Naive thymus-derived CD8-positive, alpha-beta T cell (primary cell): ENCODE measurements at regions not wholly inside any gene's neighbourhood (a gene's known extent, or its start where the extent isn't known, plus 50 kb on each side); places are given as distances from the start of the nearest gene placed in this dataset.
A peak's percentile ranks its signal among the peaks of the same experiment; 100 is the strongest.

Experiments
- ATAC-seq, 2 donors: fragments of 150-1000 bp; cut with Tn5 transposase in 1 of 2; sonication (Bioruptor Pico), chemical (Tn5 transposase) in 1 of 2; 1 replicate in 1 of 2; 2 replicates in 1 of 2; pipeline ENCODE4 v1.10.0; 2021; ENCODE audit warnings: mild to moderate bottlenecking in 2 of 2, moderate library complexity in 2 of 2
- POLR2A ChIA-PET: fragments of 350-600 bp; sonication (Branson Sonifier 250); formaldehyde crosslinking; loops from one replicate; lab custom pipeline; 2021; ENCODE audit warnings: antibody characterized with exemption; lab: Charles Lee
- DNase-seq, 10 donors: peaks; one replicate each; pipeline versions ENCODE4 v3.0.0 to v3.0.0-alpha.2; 2020 to 2022
- H3K27ac Mint-ChIP-seq, 10 donors: one replicate each; pipeline ENCODE4 v1.8.0; 2020 to 2022; ENCODE audit warnings: mild to moderate bottlenecking in 10 of 10, mixed read lengths in 10 of 10, moderate library complexity in 4 of 10, inconsistent platforms in 1 of 10
- H3K27me3 Mint-ChIP-seq, 5 donors: one replicate each; pipeline ENCODE4 v1.8.0; 2021 to 2022; ENCODE audit warnings: mixed read lengths in 5 of 5
- H3K36me3 Mint-ChIP-seq, 3 donors: one replicate each; pipeline ENCODE4 v1.8.0; 2020 to 2022; ENCODE audit warnings: mixed read lengths in 3 of 3, mild to moderate bottlenecking in 2 of 3, inconsistent platforms in 1 of 3
- H3K4me1 Mint-ChIP-seq, 4 donors: one replicate each; pipeline ENCODE4 v1.8.0; 2021 to 2022; ENCODE audit warnings: mixed read lengths in 4 of 4
- H3K4me3 Mint-ChIP-seq, 10 donors: one replicate each; pipeline ENCODE4 v1.8.0; 2020 to 2022; ENCODE audit warnings: mild to moderate bottlenecking in 10 of 10, mixed read lengths in 10 of 10, moderate library complexity in 6 of 10, inconsistent platforms in 1 of 10
- H3K9me3 Mint-ChIP-seq, 9 donors: one replicate each; pipeline ENCODE4 v1.8.0; 2020 to 2022; ENCODE audit warnings: mixed read lengths in 9 of 9, mild to moderate bottlenecking in 3 of 9, inconsistent platforms in 1 of 9, moderate library complexity in 1 of 9

DNA sequence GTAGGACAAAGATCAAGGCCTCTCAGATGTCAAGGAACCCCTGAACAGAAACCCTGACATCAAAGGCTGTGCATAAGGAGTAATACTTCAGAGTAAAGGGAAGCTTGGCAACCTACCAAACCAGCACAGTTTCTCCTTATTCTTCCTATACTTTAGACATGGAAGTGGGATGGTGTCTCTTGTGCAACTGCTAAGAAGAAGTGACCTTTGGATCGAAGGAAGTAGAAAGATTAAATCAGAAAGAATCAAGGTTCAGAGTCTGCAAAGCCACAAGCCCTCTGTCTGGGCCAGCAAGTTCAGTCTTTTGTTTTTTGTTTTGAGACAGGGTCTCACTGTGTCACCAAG is 66.2 kb upstream of the SLC39A10 start:
- peaks cover 0 to 7% (median 0%) of the 10 kb centered on the region in 9 donors for H3K9me3 Mint-ChIP-seq
- H3K27me3 Mint-ChIP-seq = no peaks in the 10 kb centered on the region
- ATAC-seq (no peak), DNase-seq (no peak)
- H3K4me1 Mint-ChIP-seq = peaks cover 9 to 31% (median 19%) of the 10 kb centered on the region in 4 donors
- H3K36me3 Mint-ChIP-seq = no peaks in the 10 kb centered on the region
- POLR2A ChIA-PET = interaction anchor here (1.2 kb wide), 1 partner anchor 67 kb away, joined by 3 read pairs; no protein-coding TSS in a partner anchor
- no peak overlapping the region for H3K4me3 Mint-ChIP-seq
- H3K27ac Mint-ChIP-seq = peak overlapping the region in 1 of 10 donors; percentile 55

DNA sequence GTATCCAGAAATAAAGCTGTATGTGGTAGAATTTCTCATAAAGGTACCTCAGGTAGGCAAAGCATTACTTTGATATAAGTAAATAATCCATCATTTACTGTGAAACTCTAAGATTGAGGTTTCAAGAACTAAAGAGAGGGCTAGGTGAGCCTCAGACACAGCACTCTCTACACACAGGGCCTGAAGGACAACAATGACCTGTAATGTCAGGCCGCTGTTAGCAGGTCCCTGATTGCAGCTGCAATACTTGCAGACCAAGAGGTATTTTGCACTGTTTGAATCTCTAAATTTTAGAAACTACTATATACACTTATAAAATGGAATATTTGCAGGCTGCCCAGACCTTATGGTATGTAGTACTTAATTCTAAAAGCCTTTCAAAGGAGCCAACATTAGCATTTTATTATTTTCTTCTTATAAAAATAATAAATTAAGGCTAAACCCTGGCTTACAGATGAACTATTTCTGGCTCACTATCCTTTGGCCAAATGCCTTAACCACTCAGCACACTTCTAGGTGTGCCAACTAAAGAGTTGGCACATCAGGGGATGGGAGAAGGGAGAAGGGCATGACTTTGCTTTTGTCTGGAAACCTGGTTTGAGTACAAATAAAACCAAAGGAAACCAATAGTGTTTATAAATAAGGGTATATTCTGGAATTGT is 66.7 kb upstream of the SLC39A10 start:
- peaks cover 7 to 26% (median 18%) of the 10 kb centered on the region in 4 donors for H3K4me1 Mint-ChIP-seq
- ATAC-seq (no peak), DNase-seq (no peak)
- POLR2A ChIA-PET = interaction anchor here (0.5 to 1.2 kb wide), 2 partner anchors 68 to 93 kb away, joined by 3 to 4 read pairs; no protein-coding TSS in a partner anchor
- H3K27me3 Mint-ChIP-seq = no peaks in the 10 kb centered on the region
- peak overlapping the region in 2 of 10 donors; percentile 6 to 55 for H3K27ac Mint-ChIP-seq
- no peaks in the 10 kb centered on the region for H3K36me3 Mint-ChIP-seq
- peaks cover 0 to 2% (median 0%) of the 10 kb centered on the region in 9 donors for H3K9me3 Mint-ChIP-seq
- peak overlapping the region in 1 of 10 donors; percentile 5 for H3K4me3 Mint-ChIP-seq

DNA sequence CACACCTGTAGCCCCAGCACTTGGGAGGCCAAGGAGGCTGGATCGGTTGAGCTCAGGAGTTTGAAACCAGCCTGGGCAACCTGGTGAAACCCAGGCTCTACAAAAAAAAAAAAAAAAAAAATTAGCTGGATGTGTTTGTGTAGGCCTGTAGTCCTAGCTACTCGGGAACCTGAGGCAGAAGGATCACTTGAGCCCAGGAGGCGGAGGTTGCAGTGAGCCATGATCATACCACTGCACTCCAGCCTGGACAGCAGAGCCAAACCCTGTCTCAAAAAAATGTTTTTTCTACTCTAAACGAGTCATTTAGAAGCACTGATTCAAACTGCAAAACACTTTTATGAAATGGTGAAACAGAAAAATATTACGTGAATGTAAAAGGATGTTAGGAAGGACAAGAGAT is 69.1 kb upstream of the SLC39A10 start:
- DNase-seq (no peak), ATAC-seq (no peak)
- no peaks in the 10 kb centered on the region for H3K36me3 Mint-ChIP-seq
- peaks cover 5 to 14% (median 11%) of the 10 kb centered on the region in 4 donors for H3K4me1 Mint-ChIP-seq
- H3K4me3 Mint-ChIP-seq = no peak overlapping the region
- POLR2A ChIA-PET = interaction anchor here (0.6 to 1.2 kb wide), 2 partner anchors 69 to 84 kb away, joined by 3 to 4 read pairs; partner anchors contain the start of gene SLC39A10
- peaks cover 0 to 1% (median 0%) of the 10 kb centered on the region in 9 donors for H3K9me3 Mint-ChIP-seq
- peak overlapping the region in 1 of 10 donors; percentile 65 for H3K27ac Mint-ChIP-seq
- no peaks in the 10 kb centered on the region for H3K27me3 Mint-ChIP-seq

DNA sequence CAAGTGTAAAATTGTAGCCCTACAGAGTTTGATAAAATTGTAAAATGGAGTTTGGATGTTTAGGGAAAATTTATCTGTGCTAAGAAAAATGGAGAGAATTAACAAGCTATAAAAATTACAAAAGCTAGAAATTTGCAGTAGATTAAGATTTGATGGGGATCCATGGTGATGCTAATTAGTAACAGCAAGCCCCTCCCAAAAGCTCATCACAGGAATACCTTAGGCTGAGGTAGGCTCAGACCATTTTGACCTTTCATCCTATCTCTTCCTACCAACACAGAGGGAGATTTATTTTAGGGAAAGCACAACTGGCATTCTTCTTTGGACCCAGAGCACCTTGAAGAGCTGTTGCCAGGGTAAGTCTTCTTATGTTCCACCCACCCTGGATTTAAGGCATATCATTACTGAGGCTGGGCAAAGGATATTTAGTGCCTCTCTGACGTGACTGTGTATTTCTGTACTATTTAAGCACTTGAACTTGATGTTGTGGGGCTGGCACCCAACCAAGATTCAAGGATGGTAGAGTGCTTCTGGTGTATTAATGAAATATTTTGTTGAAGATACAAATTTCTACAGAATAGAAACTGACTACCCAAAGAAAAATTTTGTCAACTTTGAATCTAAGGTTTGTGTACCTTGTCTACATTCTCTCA is 70.8 kb upstream of the SLC39A10 start:
- H3K4me3 Mint-ChIP-seq = no peak overlapping the region
- H3K27ac Mint-ChIP-seq = peak overlapping the region in 4 of 10 donors; percentile 9 to 38 (median 21)
- peaks cover 0 to 2% (median 0%) of the 10 kb centered on the region in 9 donors for H3K9me3 Mint-ChIP-seq
- POLR2A ChIA-PET = interaction anchor here (1.3 to 2.2 kb wide), 2 partner anchors 15 to 70 kb away, joined by 5 to 9 read pairs; partner anchors contain the start of gene SLC39A10
- peaks cover 9 to 15% (median 10%) of the 10 kb centered on the region in 4 donors for H3K4me1 Mint-ChIP-seq
- no peak for ATAC-seq
- H3K36me3 Mint-ChIP-seq = peaks cover 0 to 2% (median 0%) of the 10 kb centered on the region in 3 donors
- no peaks in the 10 kb centered on the region for H3K27me3 Mint-ChIP-seq
- DNase-seq = no peak

DNA sequence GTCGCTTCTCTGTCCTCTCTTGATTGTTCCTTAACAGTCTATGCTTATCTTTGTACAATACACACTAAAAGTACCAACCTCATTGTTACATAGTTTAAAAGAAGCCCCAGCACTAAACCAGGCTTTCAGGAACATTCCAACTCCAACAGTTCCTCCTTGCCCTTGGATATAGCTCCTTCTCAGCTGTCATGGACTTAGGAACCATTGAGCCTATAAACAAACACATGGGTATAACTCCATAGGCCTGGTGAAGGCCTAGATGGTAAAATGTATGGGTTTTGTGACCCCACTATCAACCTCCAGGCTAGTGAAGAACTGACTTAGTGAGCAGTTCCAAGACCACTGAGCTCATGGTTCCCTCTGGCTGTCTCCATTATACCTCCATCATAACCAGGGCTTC is 74.8 kb upstream of the SLC39A10 start:
- no peak for ATAC-seq
- Mint-ChIP-seq H3K27me3 (no peaks in the 10 kb centered on the region), H3K9me3 (peaks cover 0 to 3% (median 0%) of the 10 kb centered on the region in 9 donors), H3K4me1 (peaks cover 20 to 34% (median 33%) of the 10 kb centered on the region in 4 donors), H3K4me3 (no peak overlapping the region), H3K27ac (peak overlapping the region; percentile 22 to 90 (median 78)), H3K36me3 (peaks cover 0 to 7% (median 3%) of the 10 kb centered on the region in 3 donors)
- POLR2A ChIA-PET = interaction anchor here (0.6 to 10.4 kb wide), 3 partner anchors 25 to 76 kb away, joined by 3 to 128 read pairs (median 3); partner anchors contain the start of gene SLC39A10
- DNase-seq = no peak

DNA sequence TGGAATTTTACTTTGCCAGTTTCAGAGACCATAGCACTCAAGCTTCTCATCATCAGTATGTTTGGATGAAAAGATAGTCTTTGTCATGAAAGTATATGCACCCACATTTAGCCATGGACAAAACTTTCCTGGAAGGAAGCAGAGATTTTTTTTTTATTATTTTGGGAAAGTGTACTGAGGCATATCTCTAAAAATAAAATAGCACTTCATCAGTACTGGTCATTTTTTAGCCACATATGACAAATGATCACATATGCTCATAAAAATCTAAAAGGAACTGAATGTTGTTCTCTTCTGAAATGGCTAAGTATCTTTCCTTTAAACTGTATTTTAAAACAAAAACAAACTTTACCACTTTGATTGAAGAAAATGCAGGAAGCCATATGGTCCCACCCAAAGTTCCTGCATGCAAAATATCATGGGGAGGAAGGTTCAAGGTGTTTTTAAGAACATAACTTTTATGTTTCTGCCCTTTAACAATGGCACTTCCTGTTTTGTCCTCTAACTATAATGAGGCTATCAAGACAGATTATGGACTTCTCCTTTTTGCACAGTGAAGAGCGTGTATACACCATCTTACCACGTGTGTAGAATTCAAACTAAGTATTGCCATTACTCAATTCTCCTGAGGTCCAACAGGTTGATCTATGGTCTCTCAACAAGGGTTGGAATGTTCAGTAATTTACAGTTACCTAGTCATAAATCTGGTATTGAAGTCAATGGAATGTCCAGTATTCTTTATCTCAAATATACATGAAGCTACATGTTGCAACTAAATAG is 77.1 kb upstream of the SLC39A10 start:
- POLR2A ChIA-PET = interaction anchor here (0.6 to 10.4 kb wide), 5 partner anchors 19 to 79 kb away, joined by 3 to 128 read pairs (median 6); partner anchors contain the start of gene SLC39A10
- peak in 1 of 2 donors; percentile 63 for ATAC-seq
- Mint-ChIP-seq H3K27me3 (no peaks in the 10 kb centered on the region), H3K27ac (peak overlapping the region; percentile 24 to 96 (median 82)), H3K4me3 (peak overlapping the region; percentile 19 to 77 (median 60)), H3K4me1 (peaks cover 29 to 52% (median 50%) of the 10 kb centered on the region in 4 donors), H3K36me3 (peaks cover 0 to 7% (median 3%) of the 10 kb centered on the region in 3 donors), H3K9me3 (peaks cover 0 to 3% (median 0%) of the 10 kb centered on the region in 9 donors)
- DNase-seq = no peak

- peaks cover 0 to 9% (median 3%) of the 10 kb centered on the region in 3 donors for H3K36me3 Mint-ChIP-seq
- peak overlapping the region; percentile 47 to 94 (median 84) for H3K27ac Mint-ChIP-seq
- peaks cover 30 to 71% (median 67%) of the 10 kb centered on the region in 4 donors for H3K4me1 Mint-ChIP-seq
- POLR2A ChIA-PET = interaction anchor here (1.1 to 10.4 kb wide), 5 partner anchors 9 to 83 kb away, joined by 3 to 128 read pairs (median 14); partner anchors contain the start of gene SLC39A10
- peak overlapping the region; percentile 43 to 77 (median 64) for H3K4me3 Mint-ChIP-seq
- ATAC-seq (peak; percentile 72 to 73), DNase-seq (peak in 6 of 10 donors; percentile 3 to 36 (median 22))
- no peaks in the 10 kb centered on the region for H3K27me3 Mint-ChIP-seq
- H3K9me3 Mint-ChIP-seq = peaks cover 0 to 3% (median 0%) of the 10 kb centered on the region in 9 donors
These were observed 81.1 kb upstream of the SLC39A10 start for GRCh38 chr2:195575879-195576401.

- Mint-ChIP-seq H3K9me3 (peaks cover 0 to 2% (median 0%) of the 10 kb centered on the region in 9 donors), H3K4me1 (peaks cover 30 to 73% (median 66%) of the 10 kb centered on the region in 4 donors), H3K27ac (peak overlapping the region in 7 of 10 donors; percentile 2 to 85 (median 40)), H3K36me3 (peaks cover 0 to 6% (median 0%) of the 10 kb centered on the region in 3 donors), H3K4me3 (no peak overlapping the region), H3K27me3 (no peaks in the 10 kb centered on the region)
- no peak for ATAC-seq
- POLR2A ChIA-PET = interaction anchor here (1.7 to 10.4 kb wide), 4 partner anchors 10 to 83 kb away, joined by 4 to 128 read pairs (median 36); partner anchors contain the start of gene SLC39A10
- DNase-seq = no peak
These were observed 82.0 kb upstream of the SLC39A10 start for GRCh38 chr2:195575016-195575415.

- peak overlapping the region in 4 of 10 donors; percentile 8 to 85 (median 56) for H3K27ac Mint-ChIP-seq
- ATAC-seq = no peak
- no peak for DNase-seq
- no peaks in the 10 kb centered on the region for H3K27me3 Mint-ChIP-seq
- H3K4me3 Mint-ChIP-seq = peak overlapping the region in 1 of 10 donors; percentile 10
- H3K9me3 Mint-ChIP-seq = peaks cover 0 to 2% (median 0%) of the 10 kb centered on the region in 9 donors
- peaks cover 32 to 73% (median 66%) of the 10 kb centered on the region in 4 donors for H3K4me1 Mint-ChIP-seq
- peaks cover 0 to 4% (median 0%) of the 10 kb centered on the region in 3 donors for H3K36me3 Mint-ChIP-seq
- POLR2A ChIA-PET = interaction anchor here (0.5 to 10.4 kb wide), 5 partner anchors 9 to 84 kb away, joined by 3 to 128 read pairs (median 11); partner anchors contain the start of gene SLC39A10
These were observed 82.7 kb upstream of the SLC39A10 start for GRCh38 chr2:195574312-195574711.

DNA sequence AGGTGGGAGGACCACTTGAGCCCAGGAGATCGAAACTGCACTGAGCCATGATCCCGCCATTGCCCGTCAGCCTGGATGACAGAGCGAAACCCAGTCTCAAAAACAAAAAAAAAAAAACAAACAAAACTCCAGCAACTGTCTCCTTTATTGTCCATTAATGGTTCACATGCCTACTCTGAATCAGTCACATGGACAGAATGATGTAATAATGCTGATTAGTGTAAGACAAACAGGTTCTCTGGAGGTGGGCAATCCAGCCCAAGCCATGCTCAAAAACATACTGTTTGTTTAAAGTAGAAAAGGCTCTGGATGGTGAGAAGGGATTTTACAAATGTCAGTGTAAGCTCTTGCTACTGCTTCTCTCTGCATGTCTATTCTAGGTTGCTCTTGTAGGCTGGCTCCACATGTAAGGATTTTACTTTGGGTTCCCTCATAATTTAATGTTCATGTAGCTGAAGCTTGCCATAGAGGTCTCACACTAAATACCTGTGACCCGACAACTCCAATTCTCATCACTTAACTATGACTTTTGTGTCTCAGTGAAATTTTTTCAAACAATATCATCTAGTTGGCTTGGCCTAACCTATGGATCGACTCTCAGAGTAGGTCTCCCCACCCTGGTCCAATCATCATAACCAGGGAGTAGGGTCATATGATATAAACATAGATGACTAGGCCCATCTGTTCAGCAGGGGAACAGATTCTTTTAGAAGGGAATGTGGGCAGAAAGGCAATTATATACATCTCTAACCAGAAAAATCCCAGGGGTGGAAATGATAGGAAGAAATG is 83.9 kb upstream of the SLC39A10 start:
- peak overlapping the region in 9 of 10 donors; percentile 41 to 85 (median 73) for H3K27ac Mint-ChIP-seq

More for the DNA sequence above, 83.9 kb upstream of the SLC39A10 start:
- POLR2A ChIA-PET = interaction anchor here (0.6 to 10.4 kb wide), 4 partner anchors 8 to 85 kb away, joined by 4 to 128 read pairs (median 31); partner anchors contain the start of gene SLC39A10
- H3K9me3 Mint-ChIP-seq = peaks cover 0 to 2% (median 0%) of the 10 kb centered on the region in 9 donors
- no peak for ATAC-seq
- peaks cover 28 to 70% (median 63%) of the 10 kb centered on the region in 4 donors for H3K4me1 Mint-ChIP-seq
- no peaks in the 10 kb centered on the region for H3K27me3 Mint-ChIP-seq
- H3K36me3 Mint-ChIP-seq = peaks cover 0 to 4% (median 0%) of the 10 kb centered on the region in 3 donors
- DNase-seq = no peak
- no peak overlapping the region for H3K4me3 Mint-ChIP-seq
